ENCODE measurements at regions not wholly inside any gene's neighbourhood (a gene's known extent, or its start where the extent isn't known, plus 50 kb on each side); places are given as distances from the start of the nearest gene placed in this dataset.
A peak's percentile ranks its signal among the peaks of the same experiment; 100 is the strongest.

DNA sequence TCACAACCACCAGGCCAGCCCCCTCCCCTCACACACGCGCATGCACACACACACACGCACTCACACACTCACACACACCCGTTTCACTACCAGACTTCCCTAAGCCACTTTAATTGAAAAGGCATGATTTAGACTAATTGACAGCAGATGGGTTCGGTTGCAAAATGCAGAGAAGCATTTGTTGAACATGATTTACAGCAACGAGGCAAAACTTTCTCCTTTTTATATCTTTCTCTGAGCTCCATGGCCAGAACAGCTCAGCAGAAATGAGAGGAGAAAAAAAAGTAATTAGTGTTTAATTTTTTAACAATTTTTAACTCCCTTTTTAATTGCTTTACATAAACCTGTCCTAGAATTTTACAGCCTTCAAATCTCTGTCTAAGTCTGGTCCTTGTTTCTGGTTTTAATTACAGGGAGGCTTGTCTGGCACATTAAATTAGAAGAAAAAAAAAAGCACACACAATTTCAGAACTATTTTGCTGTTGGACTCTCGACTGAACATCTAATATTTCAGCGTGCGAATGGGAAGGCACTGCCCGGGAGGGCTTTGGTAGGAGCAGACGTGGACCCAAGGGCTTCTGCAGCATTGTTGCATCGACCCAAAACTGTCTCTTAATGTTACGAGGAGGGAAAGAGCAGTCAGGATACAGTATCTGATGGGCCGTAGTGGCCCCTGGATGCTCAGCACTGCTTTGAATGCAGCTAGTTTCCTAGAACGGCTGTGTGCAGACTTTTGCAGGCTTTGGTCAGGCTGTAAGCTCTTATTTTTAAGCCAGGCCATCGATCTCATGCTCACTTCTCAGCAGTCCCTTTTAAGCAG lies 255.9 kb downstream of the SOX9 start:
- DNase-seq (ENCODE audit: low spot score): no peak
- peak overlapping the region; percentile 66; the same call in 1 of the 2 replicates for H3K27ac Mint-ChIP-seq
- TF ChIP-seq SMAD4 (CRISPR knock-in tag; IDR thresholded peaks at IDR 0.05) (no peak), E2F5 (CRISPR knock-in tag; IDR thresholded peaks at IDR 0.05) (no peak), TP53 (CRISPR knock-in tag; IDR thresholded peaks at IDR 0.05) (no peak), NFYB (CRISPR knock-in tag; conservative IDR thresholded peaks at IDR 0.05; ENCODE audit: low read depth) (no peak), SOX15 (CRISPR knock-in tag; IDR thresholded peaks at IDR 0.05) (no peak), JAZF1 (CRISPR knock-in tag; IDR thresholded peaks at IDR 0.05) (no peak), ZBTB21 (CRISPR knock-in tag; IDR thresholded peaks at IDR 0.05; ENCODE audit: borderline replicate concordance) (no peak), NR3C1 (CRISPR knock-in tag; conservative IDR thresholded peaks at IDR 0.05; ENCODE audit: low read depth) (no peak), ZNF232 (CRISPR knock-in tag; IDR thresholded peaks at IDR 0.05) (no peak), MYBL2 (CRISPR knock-in tag; IDR thresholded peaks at IDR 0.05) (no peak), ERG (CRISPR knock-in tag; IDR thresholded peaks at IDR 0.05) (no peak), IRF1 (CRISPR knock-in tag; IDR thresholded peaks at IDR 0.05) (no peak), PRRX2 (CRISPR knock-in tag; IDR thresholded peaks at IDR 0.05) (no peak), GABPB1 (CRISPR knock-in tag; IDR thresholded peaks at IDR 0.05) (no peak), RELA (CRISPR knock-in tag; IDR thresholded peaks at IDR 0.05; ENCODE audit: borderline replicate concordance) (no peak), ZNF281 (CRISPR knock-in tag; IDR thresholded peaks at IDR 0.05) (no peak), ELF4 (CRISPR knock-in tag; IDR thresholded peaks at IDR 0.05; ENCODE audit: low read depth) (no peak), NFATC4 (CRISPR knock-in tag; IDR thresholded peaks at IDR 0.05) (no peak), STAT6 (CRISPR knock-in tag; conservative IDR thresholded peaks at IDR 0.05; ENCODE audit: low read depth) (no peak), FOXK1 (CRISPR knock-in tag; IDR thresholded peaks at IDR 0.05) (no peak)
- no peaks in the 10 kb centered on the region for H3K9me3 Mint-ChIP-seq
- no peak overlapping the region for H3K4me3 Mint-ChIP-seq
- peaks cover 29% of the 10 kb centered on the region for H3K4me1 Mint-ChIP-seq
- CTCF ChIA-PET: interaction anchor here (0.8 kb wide), 1 partner anchor 54 kb away, joined by 3 read pairs; no protein-coding TSS in a partner anchor
- POLR2A ChIA-PET: no interaction called here
- no peaks in the 10 kb centered on the region; the same call in 1 of the 2 replicates for H3K27me3 Mint-ChIP-seq (ENCODE audit: low read depth)
- H3K36me3 Mint-ChIP-seq: no peaks in the 10 kb centered on the region
- no peak for ATAC-seq

Data from WTC11 (cell line).